MCF 10A (cell line): ENCODE measurements at regions not wholly inside any gene's neighbourhood (a gene's known extent, or its start where the extent isn't known, plus 50 kb on each side); places are given as distances from the start of the nearest gene placed in this dataset.

Experiments used
- BruUV-seq: library from RNA; stranded (reverse); fragments of 400-500 nt; replicated peaks from 2 replicates; lab custom pipeline; 2021; lab: Mats Ljungman, UMichigan
- CTCF ChIA-PET: fragments of 300-600 bp; sonication (Branson Sonifier 250); formaldehyde crosslinking; extraction: SDS; loops from one replicate; lab custom pipeline; 2021; ENCODE audit warnings: antibody characterized with exemption, inconsistent platforms; lab: Yijun Ruan, JAX
- POLR2A ChIA-PET: fragments of 300-600, 350-650 bp; sonication (Branson Sonifier 250); formaldehyde crosslinking; extraction: SDS; loops from one replicate; lab custom pipeline; 2020; ENCODE audit warnings: antibody characterized with exemption, inconsistent platforms; lab: Yijun Ruan, JAX
- DNase-seq: peaks from one replicate; pipeline ENCODE4 v3.0.0-alpha.2; 2018; ENCODE audit not compliant: unreplicated experiment
- H3K27ac Mint-ChIP-seq: one replicate; pipeline ENCODE4 v1.8.0; 2022; ENCODE audit warnings: mild to moderate bottlenecking, low read depth, mixed read lengths; ENCODE audit not compliant: unreplicated experiment
- H3K27me3 Mint-ChIP-seq: one replicate; pipeline ENCODE4 v1.8.0; 2022; ENCODE audit warnings: mixed read lengths; ENCODE audit not compliant: insufficient read depth, unreplicated experiment
- H3K36me3 Mint-ChIP-seq: one replicate; pipeline ENCODE4 v1.8.0; 2022; ENCODE audit warnings: mild to moderate bottlenecking, moderate library complexity, mixed read lengths; ENCODE audit not compliant: insufficient read depth, unreplicated experiment
- H3K4me1 Mint-ChIP-seq: one replicate; pipeline ENCODE4 v1.8.0; 2022; ENCODE audit warnings: mixed read lengths; ENCODE audit not compliant: insufficient read depth, unreplicated experiment
- H3K4me3 Mint-ChIP-seq: one replicate; pipeline ENCODE4 v1.8.0; 2022; ENCODE audit warnings: mild to moderate bottlenecking, moderate library complexity, mixed read lengths; ENCODE audit not compliant: unreplicated experiment
- H3K9me3 Mint-ChIP-seq: one replicate; pipeline ENCODE4 v1.8.0; 2022; ENCODE audit warnings: mixed read lengths; ENCODE audit not compliant: unreplicated experiment
- intact Hi-C: fragments of 100-400 bp; cut with micrococcal nuclease; formaldehyde crosslinking; loops from 2 replicates; pipeline ENCODE4 v1.14.1; 2022
- TF ChIP-seq, protein P1 (sequence below): fragments of 200-600 bp; IDR thresholded peaks from one replicate; pipeline ENCODE4 v1.8.0; 2022; ENCODE audit warnings: antibody characterized with exemption, mild to moderate bottlenecking; ENCODE audit not compliant: unreplicated experiment

DNA sequence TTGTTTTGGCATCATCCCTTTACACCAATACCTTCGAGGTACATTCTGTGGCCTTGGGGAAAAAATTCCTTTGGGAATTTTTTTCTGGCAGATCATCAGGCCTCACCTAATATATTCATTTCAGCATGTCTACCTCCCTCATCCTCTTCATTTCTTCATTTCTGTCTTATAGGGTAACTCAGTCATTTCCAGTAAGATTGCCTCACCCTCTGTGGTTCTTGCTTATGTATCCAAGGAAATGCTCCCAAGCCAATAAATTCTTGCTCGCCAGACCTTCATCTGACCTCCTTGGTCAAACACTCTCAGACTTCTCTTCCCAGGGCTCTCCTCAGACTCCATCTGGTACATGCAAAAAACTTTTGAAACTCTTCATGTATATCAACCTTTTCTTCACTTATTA lies 265.6 kb downstream of the TMX3 start:
- intact Hi-C loops: no loop called here
- Mint-ChIP-seq H3K36me3 (no peaks in the 10 kb centered on the region), H3K4me3 (no peak overlapping the region), H3K4me1 (peaks cover 21% of the 10 kb centered on the region), H3K9me3 (peaks cover 2% of the 10 kb centered on the region), H3K27ac (no peak overlapping the region), H3K27me3 (no peaks in the 10 kb centered on the region)
- ChIA-PET POLR2A (interaction anchor here (0.6 kb wide), 1 partner anchor 32 kb away, joined by 3 read pairs; no protein-coding TSS in a partner anchor), CTCF (no interaction called here)
- DNase-seq: peak; percentile 68
- TF ChIP-seq, protein P1, sequence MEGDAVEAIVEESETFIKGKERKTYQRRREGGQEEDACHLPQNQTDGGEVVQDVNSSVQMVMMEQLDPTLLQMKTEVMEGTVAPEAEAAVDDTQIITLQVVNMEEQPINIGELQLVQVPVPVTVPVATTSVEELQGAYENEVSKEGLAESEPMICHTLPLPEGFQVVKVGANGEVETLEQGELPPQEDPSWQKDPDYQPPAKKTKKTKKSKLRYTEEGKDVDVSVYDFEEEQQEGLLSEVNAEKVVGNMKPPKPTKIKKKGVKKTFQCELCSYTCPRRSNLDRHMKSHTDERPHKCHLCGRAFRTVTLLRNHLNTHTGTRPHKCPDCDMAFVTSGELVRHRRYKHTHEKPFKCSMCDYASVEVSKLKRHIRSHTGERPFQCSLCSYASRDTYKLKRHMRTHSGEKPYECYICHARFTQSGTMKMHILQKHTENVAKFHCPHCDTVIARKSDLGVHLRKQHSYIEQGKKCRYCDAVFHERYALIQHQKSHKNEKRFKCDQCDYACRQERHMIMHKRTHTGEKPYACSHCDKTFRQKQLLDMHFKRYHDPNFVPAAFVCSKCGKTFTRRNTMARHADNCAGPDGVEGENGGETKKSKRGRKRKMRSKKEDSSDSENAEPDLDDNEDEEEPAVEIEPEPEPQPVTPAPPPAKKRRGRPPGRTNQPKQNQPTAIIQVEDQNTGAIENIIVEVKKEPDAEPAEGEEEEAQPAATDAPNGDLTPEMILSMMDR: no peak
- no TSS peak for BruUV-seq

- Mint-ChIP-seq H3K27me3 (no peaks in the 10 kb centered on the region), H3K36me3 (no peaks in the 10 kb centered on the region), H3K27ac (peak overlapping the region; percentile 3), H3K9me3 (peaks cover 4% of the 10 kb centered on the region), H3K4me3 (no peak overlapping the region), H3K4me1 (peaks cover 21% of the 10 kb centered on the region)
- ChIA-PET CTCF (no interaction called here), POLR2A (interaction anchor here (0.6 kb wide), 1 partner anchor 31 kb away, joined by 3 read pairs; no protein-coding TSS in a partner anchor)
- DNase-seq: peak; percentile 39
- BruUV-seq: no TSS peak
- TF ChIP-seq, protein P1: no peak
- intact Hi-C loops: no loop called here
Measured at GRCh38 chr18:68448736-68449135, 266.2 kb downstream of the TMX3 start.

GRCh38 chr18:68447286-68447685 lies 267.6 kb downstream of the TMX3 start:
- H3K27me3 Mint-ChIP-seq: no peaks in the 10 kb centered on the region
- DNase-seq: no peak
- peaks cover 21% of the 10 kb centered on the region for H3K4me1 Mint-ChIP-seq
- ChIA-PET CTCF (no interaction called here), POLR2A (interaction anchor here (0.6 kb wide), 1 partner anchor 55 kb away, joined by 3 read pairs; no protein-coding TSS in a partner anchor)
- no peaks in the 10 kb centered on the region for H3K36me3 Mint-ChIP-seq
- intact Hi-C loops: no loop called here
- no peak overlapping the region for H3K27ac Mint-ChIP-seq
- H3K4me3 Mint-ChIP-seq: no peak overlapping the region
- BruUV-seq: no TSS peak
- TF ChIP-seq, protein P1: no peak
- peaks cover 4% of the 10 kb centered on the region for H3K9me3 Mint-ChIP-seq

DNA sequence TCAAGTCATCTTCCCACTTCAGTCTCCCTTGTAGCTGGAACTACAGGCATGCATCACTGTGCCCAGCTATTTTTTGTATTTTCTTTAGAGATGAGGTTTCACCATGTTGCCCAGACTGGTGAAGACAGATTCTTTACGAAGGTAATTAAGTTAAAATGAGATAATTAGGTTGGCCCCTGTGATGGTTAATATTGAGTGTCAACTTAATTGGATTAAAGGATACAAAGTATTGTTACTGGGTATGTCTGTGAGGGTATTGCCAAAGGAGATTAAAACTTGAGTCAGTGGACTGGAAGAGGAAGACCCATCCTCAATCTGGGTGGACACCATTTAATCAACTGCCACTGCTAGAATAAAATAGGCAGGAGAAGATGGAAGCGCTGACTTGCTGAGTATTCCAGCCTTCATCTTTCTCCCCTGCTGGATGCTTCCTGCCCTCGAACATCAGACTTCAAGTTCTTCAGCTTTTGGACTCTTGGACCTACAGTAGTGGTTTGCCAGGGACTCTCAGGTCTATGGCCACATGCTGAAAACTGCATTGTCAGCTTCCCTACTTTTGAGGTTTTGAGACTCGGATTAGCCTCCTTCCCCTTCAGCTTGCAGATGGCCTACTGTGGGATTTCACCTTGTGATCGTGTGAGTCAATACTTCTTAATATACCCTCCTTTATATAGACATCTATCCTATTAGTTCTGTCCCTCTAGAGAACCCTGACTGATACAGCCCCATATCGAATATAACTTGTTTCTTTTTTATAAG lies 269.1 kb downstream of the TMX3 start:
- Mint-ChIP-seq H3K9me3 (peaks cover 4% of the 10 kb centered on the region), H3K27me3 (no peaks in the 10 kb centered on the region), H3K36me3 (no peaks in the 10 kb centered on the region), H3K4me3 (no peak overlapping the region), H3K27ac (no peak overlapping the region), H3K4me1 (peaks cover 21% of the 10 kb centered on the region)
- intact Hi-C loops: no loop called here
- no TSS peak for BruUV-seq
- TF ChIP-seq, protein P1: no peak
- DNase-seq: no peak
- POLR2A ChIA-PET: no interaction called here
- CTCF ChIA-PET: interaction anchor here (0.7 kb wide), 1 partner anchor 10 kb away, joined by 3 read pairs; no protein-coding TSS in a partner anchor
